ENCODE measurements at regions not wholly inside any gene's neighbourhood (a gene's known extent, or its start where the extent isn't known, plus 50 kb on each side); places are given as distances from the start of the nearest gene placed in this dataset.
"Not testable (repeated sequence)": the region's sequence is repeated elsewhere in the genome, so short reads cannot be mapped to it uniquely, and the experiment has no call there.

DNA sequence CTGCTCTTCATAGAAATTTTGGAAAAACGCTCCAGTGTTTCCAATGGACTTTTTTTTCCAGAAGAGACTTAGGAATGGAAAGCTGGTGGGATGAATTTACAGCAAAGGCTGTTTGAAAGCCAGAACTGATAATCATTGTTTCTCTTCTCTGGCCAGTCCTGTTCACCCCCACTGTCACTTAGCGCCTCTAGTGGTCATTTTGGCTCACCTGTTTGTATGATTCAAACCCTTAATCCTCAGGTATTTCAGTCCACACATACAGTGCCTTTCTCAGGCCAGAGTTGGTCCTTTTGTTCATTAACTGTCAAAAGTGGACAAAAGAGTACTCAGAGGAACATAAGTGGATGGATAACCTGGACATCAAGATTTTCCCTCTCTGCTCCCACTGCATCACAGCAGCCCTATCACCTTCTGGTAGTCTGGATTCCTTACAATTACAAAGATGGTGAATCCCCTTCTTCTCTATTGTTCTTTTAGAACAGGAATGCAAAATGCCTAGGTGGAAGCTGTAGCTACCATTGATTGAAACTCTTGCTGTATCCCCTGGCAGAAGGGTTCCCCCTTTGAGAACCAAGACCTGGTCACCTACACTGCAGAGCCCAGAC is 177.6 kb upstream of the OLFM3 start:
- no peak for DNase-seq

DNA sequence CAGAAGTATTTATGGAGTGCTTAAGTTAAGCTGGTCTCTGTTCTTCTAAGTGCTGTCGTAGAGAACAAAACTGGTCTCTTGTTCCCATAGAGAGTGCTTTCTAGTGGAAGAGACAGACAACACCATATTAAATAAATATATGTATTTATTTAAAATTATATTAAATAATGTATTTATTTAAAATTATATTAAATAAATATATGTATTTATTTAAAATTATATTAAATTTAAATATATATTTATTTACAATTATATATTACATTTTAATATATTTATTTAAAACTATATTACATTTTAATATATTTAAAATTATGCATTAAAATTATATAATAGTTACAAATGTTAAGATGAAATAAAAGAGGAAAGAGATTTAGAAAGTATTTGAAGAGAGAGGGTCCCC is 175.5 kb upstream of the OLFM3 start:
- no peak for DNase-seq

DNA sequence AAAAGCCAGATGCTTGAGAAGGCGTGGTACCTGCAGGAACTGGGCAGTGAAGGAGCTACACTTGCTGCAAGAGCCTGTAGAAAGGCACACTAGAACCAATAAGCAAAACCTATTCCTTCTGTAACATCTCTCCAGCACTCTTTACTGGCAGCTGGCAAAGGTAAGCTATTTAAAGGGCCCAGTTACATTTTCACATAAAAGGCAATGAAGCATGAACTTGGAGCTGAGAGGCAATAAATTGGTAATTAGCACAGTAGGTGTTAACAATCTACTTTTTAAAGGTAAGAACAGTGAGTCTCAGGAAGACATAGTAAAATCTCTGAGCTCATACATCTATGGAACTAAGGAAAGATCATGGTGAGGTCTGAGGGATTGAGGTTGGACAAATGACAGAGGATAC is 167.1 kb upstream of the OLFM3 start:
- no peak for DNase-seq

DNA sequence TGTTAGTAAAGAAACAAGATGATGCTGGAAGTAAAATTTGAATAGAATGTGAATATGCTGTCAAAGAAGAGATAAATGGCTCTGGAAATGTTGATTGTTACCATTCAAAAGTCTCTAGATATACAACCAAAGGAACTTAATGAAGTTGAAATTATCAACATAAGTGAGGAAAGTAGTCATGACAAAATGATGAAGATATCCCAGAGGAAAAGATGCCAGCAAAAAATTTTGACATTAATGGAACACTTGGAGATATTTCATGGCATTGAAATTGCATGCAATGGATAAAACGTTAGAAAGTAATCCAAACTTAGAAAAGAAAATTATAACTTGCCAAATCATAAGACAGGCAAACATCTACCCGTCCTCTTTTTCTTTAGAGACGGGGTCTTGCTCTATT is 154.5 kb upstream of the OLFM3 start:
- DNase-seq, result no peak

DNA sequence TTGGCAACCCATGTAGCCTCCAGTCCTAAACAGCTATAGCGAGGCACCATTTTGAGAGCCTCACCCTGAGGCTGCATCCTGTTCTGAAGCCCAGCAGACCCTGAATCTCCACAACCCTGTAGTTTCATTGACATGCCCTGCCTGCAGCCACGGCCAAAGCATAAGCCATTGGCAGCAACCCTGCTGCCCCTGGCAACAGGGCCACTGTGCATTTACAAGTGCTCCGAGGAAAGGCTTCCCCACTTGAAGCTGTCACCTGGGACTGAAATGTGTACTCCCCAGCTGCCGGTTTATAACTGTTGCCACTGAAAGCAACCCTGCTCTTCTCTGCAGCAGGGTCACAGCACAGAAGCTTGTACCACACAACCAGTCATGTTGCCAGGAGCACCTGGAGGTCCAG is 124.2 kb upstream of the OLFM3 start:
- no peak for DNase-seq

DNA sequence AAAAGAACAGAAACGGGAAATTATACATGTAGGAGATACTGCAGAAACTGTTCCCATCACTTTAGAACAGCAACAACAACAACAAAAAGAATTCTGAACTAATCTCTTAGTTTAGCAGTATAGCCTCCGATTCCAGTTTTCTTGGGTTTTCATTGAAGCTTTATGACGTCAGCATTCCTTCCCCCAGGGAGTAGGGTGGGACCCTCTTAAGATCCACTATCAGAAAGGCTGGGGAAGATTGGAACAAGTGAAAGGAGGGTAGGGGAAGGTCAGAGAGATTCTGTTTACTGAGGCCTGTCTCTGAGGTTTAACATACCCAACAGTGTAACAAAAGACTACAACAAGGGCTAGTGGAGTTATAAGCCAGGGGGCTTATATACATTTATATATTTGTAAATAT is 121.4 kb upstream of the OLFM3 start:
- no peak for DNase-seq

DNA sequence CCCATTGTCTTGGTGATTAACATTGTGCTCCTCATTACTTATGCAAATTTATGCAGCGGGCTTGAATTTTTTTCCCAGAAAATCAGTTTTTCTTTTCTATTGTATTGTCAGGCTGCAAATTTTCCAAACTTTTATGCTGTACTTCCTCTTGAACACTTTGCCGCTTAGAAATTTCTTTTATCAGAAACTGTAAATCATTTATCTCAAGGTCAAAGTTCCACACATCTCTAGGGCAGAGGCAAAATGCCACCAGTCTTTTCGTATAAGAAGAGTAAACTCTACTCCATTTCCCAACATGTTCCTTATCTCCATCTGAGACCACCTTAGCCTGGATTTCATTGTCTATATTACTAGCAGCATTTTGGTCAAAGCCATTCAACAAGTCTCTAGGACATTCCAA is 113.9 kb upstream of the OLFM3 start:
- DNase-seq, result no peak

DNA sequence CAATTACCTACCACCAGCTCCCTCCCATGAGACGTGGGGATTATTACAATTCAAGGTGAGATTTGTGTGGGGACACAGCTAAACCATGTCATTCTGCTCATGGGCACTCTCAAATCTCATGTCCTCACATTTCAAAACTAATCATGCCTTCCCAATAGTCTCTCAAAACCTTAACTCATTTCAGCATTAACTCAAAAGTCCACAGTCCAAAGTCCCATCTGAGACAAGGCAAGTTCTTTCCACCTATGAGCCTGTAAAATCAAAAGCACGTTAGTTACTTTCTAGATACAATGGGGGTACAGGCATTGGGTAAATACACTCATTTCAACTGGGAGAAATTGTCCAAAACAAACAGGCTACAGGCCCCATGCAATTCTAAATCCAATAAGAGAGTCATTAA is 112.8 kb upstream of the OLFM3 start:
- not testable (repeated sequence) for DNase-seq

DNA sequence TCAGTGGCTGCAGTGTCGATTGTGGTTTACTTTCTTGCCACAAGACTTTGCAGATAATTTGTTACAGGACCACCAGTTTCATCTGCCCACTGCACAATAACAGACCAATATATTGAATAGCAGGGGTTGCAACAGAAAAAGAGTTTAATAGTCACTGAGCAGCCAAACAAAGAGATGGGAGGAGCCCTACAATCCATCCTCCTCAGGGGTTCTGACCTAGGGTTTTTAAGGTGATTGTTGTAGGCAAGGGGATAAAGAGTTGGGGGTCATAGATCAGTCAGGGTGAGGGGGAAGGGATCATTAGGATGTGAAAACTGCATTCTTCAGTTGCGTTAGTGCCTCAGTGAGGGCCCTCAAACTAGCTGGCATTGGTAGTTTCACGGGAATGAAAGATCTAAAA is 110.7 kb upstream of the OLFM3 start:
- DNase-seq, result no peak

DNA sequence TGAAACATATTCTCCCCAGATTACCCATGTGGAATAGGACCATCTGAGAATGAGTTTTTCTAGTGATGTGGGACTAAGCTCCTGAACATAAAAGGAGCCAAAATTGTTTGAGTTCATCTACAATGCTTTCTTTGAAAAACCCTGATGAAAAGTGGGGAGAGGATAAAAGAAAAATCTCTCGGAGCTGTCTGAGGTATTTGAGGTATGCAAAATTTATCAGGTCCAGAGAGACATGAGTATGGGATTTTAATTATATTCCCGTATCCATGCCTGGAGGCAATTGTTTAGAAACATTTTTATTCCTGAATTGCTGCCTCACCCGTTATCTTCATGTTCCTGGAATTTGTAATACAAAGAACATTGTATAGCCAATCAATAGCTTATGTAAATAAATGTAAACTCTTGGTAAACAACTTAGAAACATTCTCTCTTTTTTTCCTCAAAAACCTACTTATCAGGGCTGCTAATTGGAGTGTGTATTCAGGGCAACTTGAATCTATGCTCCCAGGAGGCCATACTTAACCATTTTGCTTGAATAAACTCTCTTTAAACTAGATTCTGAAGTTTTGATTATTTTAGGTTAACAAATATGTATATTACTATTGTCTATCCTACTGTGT is 109.3 kb upstream of the OLFM3 start:
- DNase-seq, result no peak

DNA sequence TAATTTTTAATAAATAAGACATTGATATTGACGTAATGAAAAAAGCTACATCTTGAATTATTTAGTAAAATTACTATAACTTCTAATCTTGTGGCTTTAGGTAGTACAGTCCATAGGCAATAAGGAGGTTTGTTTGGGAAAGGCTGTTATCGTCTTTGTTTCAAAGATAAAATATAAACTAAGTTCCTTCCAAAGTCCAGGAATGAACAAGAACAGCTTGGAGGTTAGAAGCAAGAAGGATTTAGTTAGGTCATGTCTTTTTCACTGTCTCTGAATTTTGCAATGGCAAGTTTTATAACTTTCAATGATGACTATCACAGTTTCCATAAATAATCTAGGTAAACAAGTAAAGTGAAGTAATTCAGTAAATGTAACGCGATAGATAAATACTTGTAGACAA is 106.9 kb upstream of the OLFM3 start:
- DNase-seq, result no peak

DNA sequence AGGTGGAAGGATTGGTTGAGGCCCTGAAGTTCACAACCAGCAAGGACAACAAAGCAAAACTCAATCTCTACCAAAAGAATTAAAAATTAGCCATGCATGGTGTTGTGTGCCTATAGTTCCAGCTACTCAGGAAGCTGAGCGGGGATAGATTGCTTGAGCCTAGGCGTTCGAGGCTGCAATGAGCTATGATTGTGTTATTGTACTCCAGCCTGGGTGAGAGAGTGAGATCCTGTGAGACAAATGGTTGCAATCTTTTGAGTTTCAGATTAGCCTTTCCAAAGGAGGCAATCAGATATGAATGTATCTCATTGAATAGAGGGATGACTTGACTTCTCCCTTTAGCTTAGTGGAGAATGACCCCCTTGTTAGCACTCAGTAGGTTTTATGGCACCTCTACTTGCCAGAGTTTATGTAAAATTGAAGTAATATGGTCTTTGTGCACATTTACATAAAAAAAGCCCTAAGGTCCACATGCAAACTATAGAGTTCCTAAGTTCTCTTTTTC is 105.6 kb upstream of the OLFM3 start:
- no peak for DNase-seq

DNA sequence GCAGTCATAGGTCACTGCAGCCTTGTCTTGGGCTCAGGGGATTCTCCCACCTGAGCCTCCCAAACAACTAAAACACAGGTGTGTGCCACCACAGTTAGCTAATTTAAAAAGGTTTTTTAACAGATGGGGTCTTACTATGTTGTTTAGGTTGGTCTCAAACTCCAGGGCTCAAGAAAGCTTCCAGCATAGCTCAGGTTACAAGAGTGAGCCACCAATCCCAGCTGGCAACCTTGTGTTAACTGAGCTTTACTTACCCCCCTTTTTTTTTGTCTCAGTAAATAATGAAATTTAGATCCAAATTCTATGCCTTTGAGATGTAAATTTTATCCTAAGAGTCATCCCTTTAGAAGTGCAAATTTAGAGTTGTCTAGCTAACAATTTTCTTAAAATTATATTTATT is 103.9 kb upstream of the OLFM3 start:
- DNase-seq, result no peak

DNA sequence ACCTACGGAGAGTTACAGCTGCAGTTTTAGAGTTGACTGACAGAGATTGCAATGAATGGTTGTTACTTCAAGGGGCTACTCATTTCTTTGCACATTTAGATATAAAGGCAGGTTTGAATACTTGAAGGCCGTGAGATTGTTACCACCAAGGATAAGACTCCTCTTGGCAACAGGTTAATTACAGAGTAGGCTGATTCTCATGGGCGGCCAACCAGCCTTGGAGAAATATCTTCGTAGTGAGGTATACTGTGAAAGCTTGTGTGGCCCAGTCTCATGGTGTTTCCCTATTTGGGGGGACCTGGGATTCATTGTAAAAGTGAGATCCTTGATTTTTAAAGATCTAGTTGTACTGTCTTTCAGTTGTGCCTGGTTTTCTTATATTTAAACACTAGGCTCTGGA is 103.2 kb upstream of the OLFM3 start:
- no peak for DNase-seq

DNA sequence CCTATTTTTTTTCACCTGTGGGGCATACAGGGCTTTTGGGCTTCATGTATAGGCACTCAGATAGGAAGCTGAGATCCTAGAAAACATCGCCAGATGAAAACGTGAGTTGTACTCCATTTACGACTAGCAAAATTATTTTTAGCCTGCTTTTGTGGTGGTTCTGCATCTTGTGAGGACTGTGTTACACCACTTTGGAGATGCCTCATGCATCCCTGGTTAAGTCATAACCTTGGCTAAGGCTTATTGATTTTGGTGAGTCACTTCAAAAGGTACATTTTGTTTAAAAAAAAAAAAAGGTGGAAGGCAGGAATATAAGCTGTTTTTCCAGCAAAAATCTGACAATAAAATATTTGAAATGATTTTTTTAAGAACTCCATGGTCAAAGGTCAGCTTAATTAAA is 101.8 kb upstream of the OLFM3 start:
- no peak for DNase-seq

DNA sequence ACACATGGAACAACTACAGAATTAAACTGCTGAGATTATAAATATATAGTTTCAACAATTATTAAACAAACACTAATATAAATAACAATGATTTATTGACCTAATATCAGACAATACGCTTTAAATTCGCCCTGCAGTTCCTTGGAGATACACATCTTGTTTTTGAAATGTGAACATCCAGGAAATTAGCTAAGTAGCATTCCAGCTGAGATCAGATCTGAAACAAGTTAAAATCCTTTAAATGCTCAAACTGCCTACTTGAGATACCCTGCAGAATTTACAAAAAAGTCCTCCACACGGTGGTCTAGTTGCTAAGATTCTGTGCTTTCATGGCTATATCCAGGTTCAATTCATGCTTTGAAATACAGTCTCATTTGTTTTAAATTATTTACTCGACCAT is 101.4 kb upstream of the OLFM3 start:
- no peak for DNase-seq

DNA sequence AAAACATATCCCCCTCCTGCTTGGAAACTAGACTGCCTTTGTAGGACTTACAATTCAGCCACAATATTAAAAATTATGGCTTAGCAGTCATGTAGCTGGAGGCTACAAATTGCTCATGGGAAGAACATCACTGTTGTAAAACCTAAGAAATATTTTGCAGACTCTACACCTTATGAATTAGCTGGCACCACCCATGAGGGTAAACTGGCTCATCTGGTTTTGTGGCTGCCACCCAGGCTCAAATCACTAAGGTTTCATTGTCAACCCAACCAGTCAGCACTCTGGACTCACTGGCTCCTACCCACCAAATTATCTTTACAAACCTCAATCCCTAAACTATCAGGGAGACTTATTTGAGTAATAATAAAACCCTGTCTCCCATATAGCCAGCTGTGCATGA is 100.7 kb upstream of the OLFM3 start:
- DNase-seq, result no peak

DNA sequence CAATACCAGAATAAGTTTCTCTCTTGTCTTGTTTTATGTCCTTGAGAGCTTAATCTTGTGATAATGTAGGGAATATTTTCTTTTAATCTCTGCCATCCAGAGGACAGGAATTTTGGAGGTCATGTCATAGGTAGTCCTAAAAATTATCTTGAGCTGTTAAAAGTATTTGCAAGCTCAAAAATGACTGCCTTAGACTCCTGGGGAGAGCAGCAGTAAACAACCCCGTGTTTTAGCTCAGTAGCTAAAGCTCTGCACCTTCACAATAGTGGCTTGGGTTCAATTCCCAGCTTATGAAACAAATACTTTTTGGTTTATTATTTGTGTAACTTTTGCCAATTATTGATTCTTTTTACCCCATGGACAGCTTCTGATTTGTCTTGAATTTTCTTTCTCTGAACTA is 99.4 kb upstream of the OLFM3 start:
- no peak for DNase-seq

DNA sequence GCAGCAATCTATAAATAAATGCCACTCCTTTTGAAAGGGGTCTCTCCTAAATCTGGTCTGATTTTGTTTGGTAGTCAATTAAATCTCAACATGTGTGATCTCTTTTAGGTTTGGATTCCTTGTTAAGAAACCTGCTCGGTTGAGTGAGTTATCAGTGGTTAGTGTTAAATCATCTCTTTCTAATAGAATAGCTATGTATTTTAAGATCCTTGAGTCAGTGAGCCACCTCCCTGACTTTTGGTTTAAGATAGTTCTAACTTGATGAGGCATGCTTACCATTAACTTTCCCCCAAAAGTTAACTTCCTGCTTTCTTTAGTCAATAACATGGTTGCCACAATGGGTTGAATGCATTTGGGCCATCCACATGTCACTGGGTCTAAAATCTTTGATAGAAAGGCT is 93.1 kb upstream of the OLFM3 start:
- DNase-seq, result no peak

DNA sequence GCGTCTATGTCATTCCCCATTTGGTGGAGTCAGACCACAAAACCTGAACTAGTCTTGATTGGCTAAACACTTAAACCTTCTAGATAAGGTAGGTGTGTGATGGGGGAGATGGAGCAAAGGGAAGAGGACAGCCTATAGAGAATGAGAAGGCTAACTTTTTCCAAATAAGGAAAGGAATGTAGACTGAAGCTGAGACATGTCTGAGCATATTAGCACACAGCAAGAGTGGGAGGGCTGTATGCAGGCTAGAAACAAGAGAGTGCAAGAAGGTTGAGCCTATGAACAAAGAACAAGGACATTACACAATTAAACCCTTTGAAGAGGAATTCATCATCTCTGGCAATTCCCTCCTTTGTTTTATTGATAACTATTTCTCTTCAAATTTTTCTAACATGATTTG is 89.2 kb upstream of the OLFM3 start:
- DNase-seq, result no peak

DNA sequence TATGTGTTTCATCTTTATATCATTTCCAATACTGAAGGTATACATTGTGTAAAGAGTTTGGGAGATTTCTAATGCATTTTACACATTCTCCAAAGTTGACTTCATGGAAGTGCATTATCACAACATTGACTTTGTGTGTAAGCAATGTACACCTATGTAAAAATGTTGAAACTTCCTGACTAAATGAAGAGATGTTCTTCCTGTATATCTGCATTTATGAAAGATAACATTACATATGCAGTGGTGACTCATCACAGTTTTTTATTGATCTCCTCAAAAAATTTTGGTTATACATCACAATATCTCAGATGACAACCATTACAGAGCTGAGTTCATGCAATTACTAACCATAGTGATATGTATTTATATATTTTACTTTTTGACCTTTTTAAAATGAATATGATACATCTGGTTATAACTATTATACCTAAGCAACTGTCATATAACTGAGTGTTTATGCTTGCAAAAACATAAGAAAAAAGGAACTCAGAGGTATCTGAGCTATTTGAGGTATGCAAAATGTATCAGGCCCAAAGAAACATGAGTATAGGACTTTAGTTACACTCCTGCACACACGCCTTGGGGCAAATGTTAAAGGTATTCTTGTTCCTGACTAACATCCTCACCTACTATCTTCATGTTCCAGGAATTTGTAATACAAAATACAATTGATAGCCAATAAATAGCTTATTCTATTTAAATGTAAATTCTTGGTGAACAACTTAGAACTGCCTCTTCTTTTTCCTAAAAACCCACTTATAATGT is 88.2 kb upstream of the OLFM3 start:
- DNase-seq, result no peak

DNA sequence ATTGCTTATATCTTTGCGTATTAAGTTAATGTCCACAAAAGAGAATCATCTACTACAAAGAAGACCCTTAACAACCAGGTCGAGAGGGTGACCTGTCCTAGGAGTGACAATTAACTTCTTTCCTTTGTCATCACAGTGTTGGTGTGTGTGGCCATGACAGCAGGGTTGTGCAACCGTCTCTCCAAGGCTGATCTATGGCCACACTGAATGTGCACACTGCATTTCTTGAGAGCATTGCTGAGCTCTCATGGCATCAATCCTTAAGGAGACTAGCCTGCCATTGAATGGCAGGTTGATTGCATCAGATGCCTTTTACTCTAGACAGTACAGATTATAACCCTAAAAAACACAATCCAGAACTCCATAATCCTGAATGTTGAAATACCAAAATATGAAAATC is 86.5 kb upstream of the OLFM3 start:
- no peak for DNase-seq

DNA sequence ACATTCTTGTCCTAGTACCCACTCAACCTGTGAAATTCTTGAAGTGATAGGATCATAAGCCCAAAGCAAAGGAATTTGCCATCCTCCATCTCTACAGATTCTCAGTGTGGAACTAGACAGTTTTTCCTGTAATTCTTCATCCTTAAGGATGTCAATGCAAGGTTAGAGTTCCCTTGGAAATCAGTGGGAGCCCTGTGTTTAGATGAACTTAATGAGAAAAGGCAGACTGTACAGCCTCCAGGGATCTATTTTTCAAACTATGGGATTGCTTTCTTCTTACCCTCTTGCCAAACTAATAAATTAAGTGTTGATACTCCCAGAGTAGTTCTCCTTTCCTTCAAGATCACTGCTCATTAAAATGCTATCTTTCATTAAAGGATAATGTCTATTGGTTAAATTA is 78.1 kb upstream of the OLFM3 start:
- no peak for DNase-seq

DNA sequence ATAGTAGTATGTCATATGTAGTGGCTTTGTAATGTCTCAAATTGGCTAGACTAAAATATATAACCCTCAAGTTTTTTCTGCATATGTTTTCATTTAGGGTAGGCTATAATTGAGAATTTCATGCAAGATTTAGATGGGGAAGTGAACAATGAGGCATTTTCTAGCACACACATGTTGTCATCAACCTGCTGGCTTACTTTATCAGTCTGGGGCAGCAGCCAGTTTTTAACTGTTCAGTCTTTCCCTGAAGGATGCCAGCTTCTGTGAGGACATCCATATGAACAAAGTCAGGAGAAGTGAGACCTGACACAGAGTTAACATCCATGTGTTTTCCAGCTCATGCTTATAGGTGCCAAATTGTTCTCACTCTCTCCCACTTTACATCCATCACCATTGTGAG is 74.7 kb upstream of the OLFM3 start:
- no peak for DNase-seq

DNA sequence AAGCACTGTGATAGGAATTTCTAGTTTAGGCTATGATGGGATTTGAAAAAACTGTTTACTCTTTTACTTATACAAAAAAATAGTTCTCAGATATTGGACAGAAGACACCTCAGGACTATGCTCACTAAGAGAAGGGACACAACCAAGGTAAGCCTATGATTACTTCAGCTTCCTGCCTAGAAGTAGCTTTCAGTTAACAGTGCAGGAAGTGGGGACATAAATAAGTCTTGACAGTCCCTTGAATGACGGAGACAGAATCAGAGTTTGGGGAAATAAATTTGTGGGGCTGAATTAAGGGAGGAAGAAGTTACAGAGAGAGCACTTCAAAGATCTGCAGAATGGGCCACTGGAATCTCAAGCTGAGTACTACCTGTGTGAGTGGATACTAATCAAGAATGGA is 53.8 kb upstream of the OLFM3 start:
- no peak for DNase-seq

Data from NCI-H226 (cell line).